Keratinocyte (primary cell): ENCODE measurements at regions not wholly inside any gene's neighbourhood (a gene's known extent, or its start where the extent isn't known, plus 50 kb on each side); places are given as distances from the start of the nearest gene placed in this dataset.

ENCODE experiments used
- DNase-seq: peaks from one replicate; pipeline ENCODE4 v3.0.0-alpha.2; 2011; ENCODE audit warnings: low read depth, missing footprints, low spot score
- FAIRE-seq: peaks from 2 replicates; lab custom pipeline; 2011; peaks lifted over from hg19 to GRCh38; lab: Jason Lieb, UNC
- H2AFZ ChIP-seq: 2 replicates; pipeline ENCODE4 v1.6.0; 2012; ENCODE audit warnings: low read length, control low read depth, inconsistent platforms; ENCODE audit not compliant: control insufficient read depth
- H3K27ac ChIP-seq: 2 replicates; pipeline ENCODE4 v1.5.1; 2011; ENCODE audit warnings: low read length; ENCODE audit not compliant: control insufficient read depth, insufficient read depth
- H3K27me3 ChIP-seq: 3 replicates; pipeline ENCODE4 v1.6.0; 2011; ENCODE audit warnings: low read length; ENCODE audit not compliant: control insufficient read depth, insufficient read depth; ENCODE audit errors: extremely low read depth
- H3K36me3 ChIP-seq, 2 experiments: 2 replicates in 1 of 2; 3 replicates in 1 of 2; pipeline ENCODE4 v1.5.1; 2011; ENCODE audit warnings: low read length in 2 of 2, mild to moderate bottlenecking in 1 of 2; ENCODE audit not compliant: control insufficient read depth in 2 of 2, insufficient read depth in 2 of 2; ENCODE audit errors: extremely low read depth in 1 of 2
- H3K4me1 ChIP-seq: 3 replicates; pipeline ENCODE4 v1.5.1; 2011; ENCODE audit warnings: low read length; ENCODE audit not compliant: control insufficient read depth, insufficient read depth; ENCODE audit errors: extremely low read depth
- H3K4me2 ChIP-seq: 3 replicates; pipeline ENCODE4 v1.6.0; 2011; ENCODE audit warnings: low read depth, low read length; ENCODE audit not compliant: control insufficient read depth, insufficient read depth; ENCODE audit errors: extremely low read depth
- H3K4me3 ChIP-seq, 3 experiments: fragments of 200-600 bp in 1 of 3; sonication (generic) in 1 of 3; 2 replicates in 2 of 3; 3 replicates in 1 of 3; pipeline ENCODE4 v1.5.1; 2011 to 2016; ENCODE audit warnings: low read length in 3 of 3, mild to moderate bottlenecking in 3 of 3, control low read depth in 2 of 3, inconsistent platforms in 1 of 3, low read depth in 1 of 3, mixed read lengths in 1 of 3, mixed run types in 1 of 3, moderate library complexity in 1 of 3; ENCODE audit not compliant: control insufficient read depth in 2 of 3, insufficient read depth in 2 of 3; ENCODE audit errors: extremely low read depth in 1 of 3
- H3K79me2 ChIP-seq: 2 replicates; pipeline ENCODE4 v1.6.0; 2012; ENCODE audit warnings: low read length; ENCODE audit not compliant: control insufficient read depth, insufficient read depth
- H3K9ac ChIP-seq: 3 replicates; pipeline ENCODE4 v1.6.0; 2011; ENCODE audit warnings: low read length; ENCODE audit not compliant: control insufficient read depth, insufficient read depth; ENCODE audit errors: extremely low read depth
- H3K9me1 ChIP-seq: 3 replicates; pipeline ENCODE4 v1.6.0; 2011; ENCODE audit warnings: low read length; ENCODE audit not compliant: control insufficient read depth, insufficient read depth; ENCODE audit errors: extremely low read depth
- H3K9me3 ChIP-seq: 2 replicates; pipeline ENCODE4 v1.5.1; 2012; ENCODE audit warnings: low read depth, low read length; ENCODE audit not compliant: control insufficient read depth
- H4K20me1 ChIP-seq: 3 replicates; pipeline ENCODE4 v1.6.0; 2011; ENCODE audit warnings: low read length; ENCODE audit not compliant: control insufficient read depth, insufficient read depth; ENCODE audit errors: extremely low read depth
- EZH2 ChIP-seq: IDR thresholded peaks from one replicate; pipeline ENCODE4 v1.6.1; 2012; ENCODE audit warnings: inconsistent platforms, mild to moderate bottlenecking, low read length, moderate library complexity
- dilution Hi-C: fragments of 300-500 bp; cut with MboI; formaldehyde crosslinking; loops from one replicate; pipeline ENCODE4 v1.7.0; 2020; ENCODE audit warnings: low sequenced_read_pairs; ENCODE audit not compliant: extremely low pct_ligation_motif_present
- TF ChIP-seq, protein P1 (sequence below), 3 experiments: IDR thresholded peaks in 1 of 3; conservative IDR thresholded peaks in 1 of 3; optimal IDR thresholded peaks in 1 of 3; 2 replicates in 2 of 3; 3 replicates in 1 of 3; pipeline versions ENCODE3 to v1.5.1; 2011; ENCODE audit warnings: low read length in 3 of 3, mild to moderate bottlenecking in 3 of 3, moderate library complexity in 2 of 3, control low read depth in 1 of 3, inconsistent platforms in 1 of 3; ENCODE audit not compliant: insufficient read depth in 2 of 3; ENCODE audit errors: extremely low read depth in 1 of 3

DNA sequence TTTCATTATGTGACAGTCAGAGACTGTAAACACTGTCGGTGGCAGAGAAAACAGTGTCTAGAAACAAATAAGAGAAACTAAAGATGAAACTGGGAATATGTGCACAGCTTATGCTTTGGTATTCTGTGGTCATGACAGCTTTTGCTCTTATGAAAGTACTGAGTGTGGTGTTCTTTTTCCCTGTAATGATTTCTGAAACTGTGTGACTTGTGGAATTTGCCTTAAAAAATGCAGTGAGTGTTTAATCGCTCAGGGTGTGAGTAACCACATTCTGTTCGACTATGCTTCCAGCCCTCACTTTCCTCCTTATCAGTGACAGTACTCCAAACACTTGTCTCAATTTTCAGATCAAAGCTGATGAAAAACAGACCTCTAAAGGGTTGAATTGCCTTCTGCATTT, 66.9 kb upstream of the DIAPH3 start:
- no peaks in the 10 kb centered on the region for H3K9me3 ChIP-seq
- TF ChIP-seq, protein P1, sequence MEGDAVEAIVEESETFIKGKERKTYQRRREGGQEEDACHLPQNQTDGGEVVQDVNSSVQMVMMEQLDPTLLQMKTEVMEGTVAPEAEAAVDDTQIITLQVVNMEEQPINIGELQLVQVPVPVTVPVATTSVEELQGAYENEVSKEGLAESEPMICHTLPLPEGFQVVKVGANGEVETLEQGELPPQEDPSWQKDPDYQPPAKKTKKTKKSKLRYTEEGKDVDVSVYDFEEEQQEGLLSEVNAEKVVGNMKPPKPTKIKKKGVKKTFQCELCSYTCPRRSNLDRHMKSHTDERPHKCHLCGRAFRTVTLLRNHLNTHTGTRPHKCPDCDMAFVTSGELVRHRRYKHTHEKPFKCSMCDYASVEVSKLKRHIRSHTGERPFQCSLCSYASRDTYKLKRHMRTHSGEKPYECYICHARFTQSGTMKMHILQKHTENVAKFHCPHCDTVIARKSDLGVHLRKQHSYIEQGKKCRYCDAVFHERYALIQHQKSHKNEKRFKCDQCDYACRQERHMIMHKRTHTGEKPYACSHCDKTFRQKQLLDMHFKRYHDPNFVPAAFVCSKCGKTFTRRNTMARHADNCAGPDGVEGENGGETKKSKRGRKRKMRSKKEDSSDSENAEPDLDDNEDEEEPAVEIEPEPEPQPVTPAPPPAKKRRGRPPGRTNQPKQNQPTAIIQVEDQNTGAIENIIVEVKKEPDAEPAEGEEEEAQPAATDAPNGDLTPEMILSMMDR (optimal IDR thresholded peaks at IDR 0.05 in 1 of 3, IDR thresholded peaks at IDR 0.05 in 1 of 3, conservative IDR thresholded peaks at IDR 0.05 in 1 of 3; ENCODE audit: extremely low read depth in 1 of 3, insufficient read depth in 2 of 3, low read length in 3 of 3) = no peak
- TF ChIP-seq EZH2 = no peak
- H3K79me2 ChIP-seq = no peaks in the 10 kb centered on the region
- H2AFZ ChIP-seq = no peak overlapping the region
- dilution Hi-C loops = no loop called here
- H3K4me2 ChIP-seq = no peak overlapping the region
- no peaks in the 10 kb centered on the region for H4K20me1 ChIP-seq
- no peaks in the 10 kb centered on the region for H3K27me3 ChIP-seq
- no peaks in the 10 kb centered on the region for H3K9me1 ChIP-seq
- no peak for DNase-seq
- no peak for FAIRE-seq
- no peaks in the 10 kb centered on the region for H3K36me3 ChIP-seq
- no peaks in the 10 kb centered on the region for H3K4me1 ChIP-seq
- H3K27ac ChIP-seq = no peak overlapping the region
- H3K4me3 ChIP-seq = no peak overlapping the region
- no peak overlapping the region for H3K9ac ChIP-seq

DNA sequence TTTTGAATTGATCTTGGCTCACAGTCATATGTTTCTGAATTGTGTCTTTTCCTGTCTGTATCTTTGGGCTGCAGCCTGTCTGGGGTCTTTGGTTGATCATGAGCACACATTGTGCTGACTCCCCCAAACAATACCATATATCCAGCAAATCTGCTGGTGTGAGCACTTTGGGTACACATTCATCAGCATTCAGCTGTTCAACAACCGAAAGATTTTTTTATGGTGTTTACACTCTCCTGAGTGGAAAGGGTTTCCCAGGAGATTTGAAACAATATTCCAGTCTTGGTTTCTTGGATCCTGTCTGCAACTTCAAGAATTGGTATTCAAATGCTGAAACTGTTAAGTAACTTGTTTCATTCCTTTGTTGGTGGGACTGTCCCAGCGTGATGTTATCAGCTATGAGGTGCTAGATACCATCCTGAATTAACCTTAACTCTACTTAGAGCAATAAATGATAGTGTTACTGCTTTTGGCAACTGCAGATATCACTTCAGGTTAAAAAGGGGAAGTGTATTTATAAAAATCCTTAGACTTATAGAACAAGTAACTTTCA, 78.4 kb upstream of the DIAPH3 start:
- FAIRE-seq = no peak
- dilution Hi-C loops = no loop called here

More for the DNA sequence above, 78.4 kb upstream of the DIAPH3 start:
- no peak overlapping the region for H3K4me2 ChIP-seq
- no peaks in the 10 kb centered on the region for H3K79me2 ChIP-seq
- H4K20me1 ChIP-seq = no peaks in the 10 kb centered on the region
- no peak overlapping the region for H2AFZ ChIP-seq
- H3K9me3 ChIP-seq = no peaks in the 10 kb centered on the region
- DNase-seq = no peak
- no peak overlapping the region for H3K9ac ChIP-seq
- no peak overlapping the region for H3K27ac ChIP-seq
- H3K27me3 ChIP-seq = no peaks in the 10 kb centered on the region
- H3K9me1 ChIP-seq = no peaks in the 10 kb centered on the region
- H3K4me1 ChIP-seq = no peaks in the 10 kb centered on the region
- TF ChIP-seq EZH2 = no peak
- TF ChIP-seq, protein P1 (optimal IDR thresholded peaks at IDR 0.05 in 1 of 3, IDR thresholded peaks at IDR 0.05 in 1 of 3, conservative IDR thresholded peaks at IDR 0.05 in 1 of 3; ENCODE audit: extremely low read depth in 1 of 3, insufficient read depth in 2 of 3, low read length in 3 of 3) = no peak
- no peak overlapping the region for H3K4me3 ChIP-seq
- no peaks in the 10 kb centered on the region for H3K36me3 ChIP-seq
